ENCODE measurements at regions not wholly inside any gene's neighbourhood (a gene's known extent, or its start where the extent isn't known, plus 50 kb on each side); places are given as distances from the start of the nearest gene placed in this dataset.

- DNase-seq (ENCODE audit: low spot score) = no peak
Observed at GRCh38 chr1:232193451-232193783, 436.5 kb downstream of the SIPA1L2 start.

GRCh38 chr1:232192781-232193450 lies 437.0 kb downstream of the SIPA1L2 start:
- DNase-seq (ENCODE audit: low spot score) = no peak

- no peak for DNase-seq (ENCODE audit: low spot score)
Observed at GRCh38 chr1:232191560-232191959, 438.4 kb downstream of the SIPA1L2 start.

- DNase-seq (ENCODE audit: low spot score) = no peak
Observed at GRCh38 chr1:232188318-232188717, 441.6 kb downstream of the SIPA1L2 start.

GRCh38 chr1:232186931-232187330 lies 443.0 kb downstream of the SIPA1L2 start:
- DNase-seq (ENCODE audit: low spot score) = no peak

- DNase-seq (ENCODE audit: low spot score) = no peak
Observed at GRCh38 chr1:232184561-232185530, 445.1 kb downstream of the SIPA1L2 start.

GRCh38 chr1:232183802-232184201 lies 446.1 kb downstream of the SIPA1L2 start:
- no peak for DNase-seq (ENCODE audit: low spot score)

- no peak for DNase-seq (ENCODE audit: low spot score)
Observed at GRCh38 chr1:232183266-232183800, 446.6 kb downstream of the SIPA1L2 start.

GRCh38 chr1:232182236-232182635 lies 447.7 kb downstream of the SIPA1L2 start:
- no peak for DNase-seq (ENCODE audit: low spot score)

- no peak for DNase-seq (ENCODE audit: low spot score)
Observed at GRCh38 chr1:232180779-232181136, 449.2 kb downstream of the SIPA1L2 start.

GRCh38 chr1:232179896-232180778 lies 449.8 kb downstream of the SIPA1L2 start:
- no peak for DNase-seq (ENCODE audit: low spot score)

GRCh38 chr1:232178191-232178590 lies 451.7 kb downstream of the SIPA1L2 start:
- no peak for DNase-seq (ENCODE audit: low spot score)

- no peak for DNase-seq (ENCODE audit: low spot score)
Observed at GRCh38 chr1:232177438-232177837, 452.5 kb downstream of the SIPA1L2 start.

- DNase-seq (ENCODE audit: low spot score) = no peak
Observed at GRCh38 chr1:232176222-232176621, 453.7 kb downstream of the SIPA1L2 start.

- DNase-seq (ENCODE audit: low spot score) = no peak
Observed at GRCh38 chr1:232174306-232174705, 455.6 kb downstream of the SIPA1L2 start.

- DNase-seq (ENCODE audit: low spot score) = no peak
Observed at GRCh38 chr1:232172563-232172962, 457.4 kb downstream of the SIPA1L2 start.

- DNase-seq (ENCODE audit: low spot score) = no peak
Observed at GRCh38 chr1:232170909-232171308, 459.0 kb downstream of the SIPA1L2 start.

GRCh38 chr1:232169436-232169835 lies 460.5 kb downstream of the SIPA1L2 start:
- no peak for DNase-seq (ENCODE audit: low spot score)

- DNase-seq (ENCODE audit: low spot score) = no peak
Observed at GRCh38 chr1:232168508-232168907, 461.4 kb downstream of the SIPA1L2 start.

- no peak for DNase-seq (ENCODE audit: low spot score)
Observed at GRCh38 chr1:232166942-232167341, 463.0 kb downstream of the SIPA1L2 start.

GRCh38 chr1:232164078-232164963 lies 465.6 kb downstream of the SIPA1L2 start:
- no peak for DNase-seq (ENCODE audit: low spot score)

All from GM03348 (cell line).